ENCODE measurements at regions not wholly inside any gene's neighbourhood (a gene's known extent, or its start where the extent isn't known, plus 50 kb on each side); places are given as distances from the start of the nearest gene placed in this dataset.
"Not testable (repeated sequence)": the region's sequence is repeated elsewhere in the genome, so short reads cannot be mapped to it uniquely, and the experiment has no call there.

DNA sequence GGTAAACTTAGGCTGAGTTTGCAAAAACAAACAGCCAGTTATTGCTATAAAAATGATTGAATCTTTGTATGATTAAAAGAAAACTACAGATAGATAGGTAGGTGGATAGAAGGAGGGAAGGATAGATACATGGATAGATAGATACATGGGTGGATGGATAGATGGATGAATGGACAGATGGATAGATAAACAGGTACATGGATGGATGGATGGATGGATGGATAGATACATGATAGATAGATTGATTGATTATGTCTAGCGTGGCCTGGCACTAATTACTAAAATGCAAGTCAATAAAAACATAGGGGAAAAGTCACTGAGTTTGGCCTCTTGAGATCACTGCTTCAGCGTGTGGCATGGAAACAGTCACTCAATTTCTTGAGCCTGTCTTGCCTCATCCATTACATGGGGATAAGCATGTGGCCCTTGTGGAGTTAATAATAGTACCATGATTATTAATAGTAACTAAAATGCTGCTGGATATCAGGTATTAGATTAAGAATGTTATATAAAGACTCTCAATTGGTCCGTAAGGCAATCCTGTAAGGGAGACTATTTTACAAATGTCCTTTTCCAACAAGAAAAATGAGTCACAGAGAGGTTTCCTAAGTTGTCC lies 184.9 kb downstream of the HS3ST3A1 start:
- no peaks in the 10 kb centered on the region for H3K9me3 ChIP-seq
- in situ Hi-C loops (cut with MboI; ENCODE audit: low sequenced_read_pairs) = no loop called here
- H3K4me3 ChIP-seq = no peak overlapping the region
- H3K4me1 ChIP-seq = no peaks in the 10 kb centered on the region
- no peaks in the 10 kb centered on the region for H3K27me3 ChIP-seq (ENCODE audit: low read depth)
- H3K36me3 ChIP-seq (replicated peaks) = no peaks in the 10 kb centered on the region
- DNase-seq (ENCODE audit: low spot score in 2 of 2) = no peak

DNA sequence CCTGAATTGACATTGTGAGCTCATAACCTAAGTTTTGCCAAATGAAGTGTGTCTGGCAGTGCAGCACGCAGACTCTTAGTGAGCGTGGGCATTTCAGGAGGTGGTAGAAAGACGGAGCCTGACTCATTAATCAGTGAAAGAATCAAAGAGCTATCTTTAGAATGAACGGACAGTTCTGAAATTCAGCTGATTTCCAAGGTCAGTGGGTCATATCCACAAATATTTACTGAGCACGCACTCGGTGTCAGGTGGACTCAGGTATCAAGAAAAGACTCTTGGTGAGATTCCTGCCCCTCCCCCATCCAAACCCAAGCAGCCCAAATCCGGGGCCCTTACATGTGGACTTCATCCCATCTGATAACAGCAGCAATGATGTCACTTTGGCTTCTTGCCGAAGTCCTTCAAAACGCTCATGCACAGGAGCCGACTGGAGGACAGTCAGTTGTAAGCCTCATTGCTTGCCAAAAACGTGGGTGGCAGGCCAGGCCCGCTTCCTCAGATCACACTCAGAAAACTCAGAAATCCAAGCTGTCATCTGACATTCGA lies 185.8 kb downstream of the HS3ST3A1 start:
- no peaks in the 10 kb centered on the region for H3K9me3 ChIP-seq
- H3K27me3 ChIP-seq (ENCODE audit: low read depth) = no peaks in the 10 kb centered on the region
- no peaks in the 10 kb centered on the region for H3K36me3 ChIP-seq (replicated peaks)
- H3K4me3 ChIP-seq = no peak overlapping the region
- no peak for DNase-seq (ENCODE audit: low spot score in 2 of 2)
- no peaks in the 10 kb centered on the region for H3K4me1 ChIP-seq
- in situ Hi-C loops (cut with MboI; ENCODE audit: low sequenced_read_pairs) = no loop called here

DNA sequence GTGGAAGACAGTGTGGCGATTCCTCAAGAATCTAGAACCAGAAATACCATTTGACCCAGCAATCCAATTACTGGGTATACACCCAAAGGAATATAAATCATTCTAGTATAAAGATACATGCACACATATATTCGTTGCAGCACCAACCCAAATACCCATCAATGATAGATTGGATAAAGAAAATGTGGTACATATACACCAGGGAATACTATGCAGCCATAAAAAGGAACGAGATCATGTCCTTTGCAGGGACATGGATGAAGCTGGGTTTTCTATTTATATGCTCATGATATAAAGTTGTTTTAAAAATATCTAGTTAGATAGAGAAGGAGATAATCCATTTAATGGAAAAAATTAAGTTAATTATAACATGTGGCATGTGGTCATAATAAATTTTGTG lies 186.5 kb downstream of the HS3ST3A1 start:
- H3K4me3 ChIP-seq; H3K27me3 ChIP-seq (ENCODE audit: low read depth); in situ Hi-C loops (cut with MboI; ENCODE audit: low sequenced_read_pairs); H3K4me1 ChIP-seq; H3K36me3 ChIP-seq (replicated peaks); H3K9me3 ChIP-seq; DNase-seq (ENCODE audit: low spot score in 2 of 2): not testable (repeated sequence)

DNA sequence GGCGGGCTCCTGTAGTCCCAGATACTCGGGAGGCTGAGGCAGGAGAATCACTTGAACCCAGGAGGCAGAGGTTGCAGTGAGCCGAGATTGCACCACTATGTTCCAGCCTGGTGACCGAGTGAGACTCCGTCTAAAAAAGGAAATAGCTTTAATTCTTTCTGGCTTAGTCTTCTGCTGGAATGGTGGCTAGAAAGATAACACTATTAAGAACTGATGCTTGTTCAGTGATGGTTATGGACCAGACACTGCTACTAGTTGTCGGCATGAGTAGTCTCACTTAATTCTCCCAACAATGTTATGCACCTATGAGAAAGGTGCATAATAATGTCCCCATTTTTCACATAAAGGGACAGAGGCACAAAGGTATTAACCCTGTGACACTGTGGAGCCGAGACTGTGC lies 188.7 kb downstream of the HS3ST3A1 start:
- no peaks in the 10 kb centered on the region for H3K9me3 ChIP-seq
- in situ Hi-C loops (cut with MboI; ENCODE audit: low sequenced_read_pairs) = no loop called here
- no peak overlapping the region for H3K4me3 ChIP-seq
- DNase-seq (ENCODE audit: low spot score in 2 of 2) = no peak
- H3K4me1 ChIP-seq = no peaks in the 10 kb centered on the region
- H3K27me3 ChIP-seq (ENCODE audit: low read depth) = no peaks in the 10 kb centered on the region
- no peaks in the 10 kb centered on the region for H3K36me3 ChIP-seq (replicated peaks)

DNA sequence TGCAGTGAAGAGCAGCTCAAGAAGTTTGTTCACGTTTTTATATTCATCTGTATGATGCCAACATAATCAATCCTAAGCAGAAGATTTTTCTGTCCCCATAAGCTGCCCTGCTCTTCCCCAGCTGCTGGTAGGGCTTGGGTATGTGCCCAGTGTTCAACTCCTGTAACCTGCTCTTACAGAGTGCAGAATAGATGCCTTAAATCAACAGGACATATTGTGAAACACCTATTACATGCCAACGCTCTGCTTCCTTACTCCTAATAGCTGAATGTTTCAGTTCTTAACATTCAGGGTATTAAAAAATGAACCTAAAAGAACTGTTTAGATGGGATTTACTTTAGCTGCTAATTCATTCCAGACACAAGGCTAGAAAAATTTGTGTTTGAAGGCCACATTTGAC lies 190.9 kb downstream of the HS3ST3A1 start:
- Histone ChIP-seq H3K4me3 (no peak overlapping the region), H3K36me3 (replicated peaks) (no peaks in the 10 kb centered on the region), H3K9me3 (no peaks in the 10 kb centered on the region), H3K4me1 (no peaks in the 10 kb centered on the region), H3K27me3 (ENCODE audit: low read depth) (no peaks in the 10 kb centered on the region)
- in situ Hi-C loops (cut with MboI; ENCODE audit: low sequenced_read_pairs) = no loop called here
- no peak for DNase-seq (ENCODE audit: low spot score in 2 of 2)

DNA sequence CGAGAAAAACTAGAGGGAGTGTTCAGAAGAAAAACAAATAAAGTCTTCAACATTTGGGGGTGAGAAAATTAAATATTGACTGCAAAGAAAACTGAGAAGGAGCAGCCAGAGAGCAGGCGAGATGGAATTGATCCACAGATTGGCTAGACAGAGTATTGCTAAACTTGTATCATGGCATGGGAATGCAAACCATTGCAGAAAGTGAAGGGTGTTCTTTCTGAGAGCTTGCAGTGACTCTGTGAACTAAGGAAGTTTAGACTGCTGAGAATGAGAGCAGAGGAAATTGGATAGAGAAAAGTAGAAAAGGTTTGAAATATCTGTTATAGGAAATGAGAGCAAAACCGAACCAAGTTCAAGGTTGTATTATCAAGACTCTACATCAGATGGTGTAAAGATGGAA lies 191.5 kb downstream of the HS3ST3A1 start:
- no peak for DNase-seq (ENCODE audit: low spot score in 2 of 2)
- Histone ChIP-seq H3K36me3 (replicated peaks) (no peaks in the 10 kb centered on the region), H3K4me3 (no peak overlapping the region), H3K4me1 (no peaks in the 10 kb centered on the region), H3K9me3 (no peaks in the 10 kb centered on the region), H3K27me3 (ENCODE audit: low read depth) (no peaks in the 10 kb centered on the region)
- in situ Hi-C loops (cut with MboI; ENCODE audit: low sequenced_read_pairs) = no loop called here

DNA sequence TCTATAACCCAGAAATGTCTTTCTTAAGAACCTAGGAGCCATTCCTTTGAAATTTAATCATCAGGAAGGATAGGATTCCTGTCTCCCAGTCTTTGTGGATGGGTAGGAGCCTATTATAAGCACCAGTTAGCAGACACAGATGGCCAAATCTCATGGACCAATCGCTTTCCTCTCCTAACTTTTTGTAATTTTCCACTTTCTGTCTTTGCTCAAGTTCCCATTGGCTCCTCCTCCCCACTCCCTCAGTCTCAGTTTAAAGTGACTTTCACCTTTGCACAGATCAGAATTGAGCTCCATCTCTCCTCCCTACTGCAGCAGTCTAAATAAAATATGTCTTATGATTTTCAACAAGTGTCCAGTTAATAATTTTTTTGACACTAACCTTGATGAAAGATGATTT lies 192.3 kb downstream of the HS3ST3A1 start:
- in situ Hi-C loops (cut with MboI; ENCODE audit: low sequenced_read_pairs) = no loop called here
- Histone ChIP-seq H3K4me1 (no peaks in the 10 kb centered on the region), H3K4me3 (no peak overlapping the region), H3K36me3 (replicated peaks) (no peaks in the 10 kb centered on the region), H3K9me3 (no peaks in the 10 kb centered on the region), H3K27me3 (ENCODE audit: low read depth) (no peaks in the 10 kb centered on the region)
- DNase-seq (ENCODE audit: low spot score in 2 of 2) = no peak

DNA sequence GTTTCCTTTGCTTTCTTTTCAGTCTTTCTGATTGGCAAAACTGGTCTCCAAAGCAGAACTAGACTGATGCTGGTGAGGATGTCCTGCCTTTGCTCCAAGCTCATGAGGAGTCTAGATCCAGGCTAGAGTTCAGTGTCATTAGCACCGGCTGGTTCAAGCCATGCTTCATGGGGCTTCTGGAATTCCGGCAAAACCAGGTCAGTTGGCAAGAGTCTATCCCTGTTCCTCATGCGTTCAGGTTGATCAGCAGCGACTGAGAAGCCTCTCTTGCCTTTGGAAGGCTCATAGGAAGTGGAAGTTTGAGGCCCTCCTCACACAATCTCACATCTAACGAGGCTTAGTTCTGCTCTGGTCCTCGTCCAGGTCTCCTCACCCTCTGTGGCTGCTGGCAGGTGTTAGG lies 194.3 kb downstream of the HS3ST3A1 start:
- Histone ChIP-seq H3K9me3 (no peaks in the 10 kb centered on the region; the same call in 1 of the 2 replicates), H3K36me3 (replicated peaks) (no peaks in the 10 kb centered on the region), H3K4me1 (no peaks in the 10 kb centered on the region), H3K4me3 (no peak overlapping the region), H3K27me3 (ENCODE audit: low read depth) (no peaks in the 10 kb centered on the region)
- no peak for DNase-seq (ENCODE audit: low spot score in 2 of 2)
- in situ Hi-C loops (cut with MboI; ENCODE audit: low sequenced_read_pairs) = no loop called here

DNA sequence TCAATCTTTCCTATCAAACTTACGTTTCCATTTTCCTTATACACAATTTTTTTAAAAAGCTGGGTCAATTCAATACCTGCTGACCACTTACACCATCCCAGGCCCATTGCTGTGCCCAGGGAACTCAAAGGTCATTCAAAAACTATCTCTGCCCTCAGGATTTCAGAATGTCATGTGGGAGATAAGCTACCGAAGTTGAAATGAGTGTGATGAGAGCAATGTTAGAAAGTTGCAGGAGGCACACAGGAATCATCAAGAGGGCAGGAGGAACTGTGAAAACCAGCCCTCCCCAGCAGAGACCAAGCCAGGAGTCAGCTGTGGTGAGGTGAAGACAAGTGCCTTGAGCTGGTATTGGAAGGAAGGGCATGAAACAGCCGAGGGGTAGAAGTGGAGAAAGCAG lies 195.9 kb downstream of the HS3ST3A1 start:
- in situ Hi-C loops (cut with MboI; ENCODE audit: low sequenced_read_pairs) = no loop called here
- no peaks in the 10 kb centered on the region for H3K36me3 ChIP-seq (replicated peaks)
- no peaks in the 10 kb centered on the region; the same call in 1 of the 2 replicates for H3K9me3 ChIP-seq
- DNase-seq (ENCODE audit: low spot score in 2 of 2) = no peak
- no peaks in the 10 kb centered on the region for H3K4me1 ChIP-seq
- no peaks in the 10 kb centered on the region for H3K27me3 ChIP-seq (ENCODE audit: low read depth)
- no peak overlapping the region for H3K4me3 ChIP-seq

DNA sequence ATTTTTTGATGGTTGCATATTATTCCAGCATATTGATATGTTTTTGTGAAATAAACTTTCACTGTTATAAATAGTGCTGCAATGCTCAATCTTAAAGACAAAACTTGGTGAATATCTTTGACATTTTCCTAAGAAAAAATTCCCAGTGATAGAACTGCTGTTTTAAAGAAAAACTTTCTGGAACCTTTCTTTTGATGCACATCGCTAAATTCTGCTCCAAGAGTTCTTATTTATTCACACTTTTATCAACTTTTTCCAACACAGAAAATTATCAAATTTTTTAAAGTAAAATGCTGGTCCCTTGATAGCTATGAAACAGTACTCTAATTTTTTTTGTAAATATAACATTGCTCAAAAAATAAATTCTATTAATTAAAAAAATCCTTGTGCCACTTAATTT lies 196.6 kb downstream of the HS3ST3A1 start:
- in situ Hi-C loops (cut with MboI; ENCODE audit: low sequenced_read_pairs) = no loop called here

DNA sequence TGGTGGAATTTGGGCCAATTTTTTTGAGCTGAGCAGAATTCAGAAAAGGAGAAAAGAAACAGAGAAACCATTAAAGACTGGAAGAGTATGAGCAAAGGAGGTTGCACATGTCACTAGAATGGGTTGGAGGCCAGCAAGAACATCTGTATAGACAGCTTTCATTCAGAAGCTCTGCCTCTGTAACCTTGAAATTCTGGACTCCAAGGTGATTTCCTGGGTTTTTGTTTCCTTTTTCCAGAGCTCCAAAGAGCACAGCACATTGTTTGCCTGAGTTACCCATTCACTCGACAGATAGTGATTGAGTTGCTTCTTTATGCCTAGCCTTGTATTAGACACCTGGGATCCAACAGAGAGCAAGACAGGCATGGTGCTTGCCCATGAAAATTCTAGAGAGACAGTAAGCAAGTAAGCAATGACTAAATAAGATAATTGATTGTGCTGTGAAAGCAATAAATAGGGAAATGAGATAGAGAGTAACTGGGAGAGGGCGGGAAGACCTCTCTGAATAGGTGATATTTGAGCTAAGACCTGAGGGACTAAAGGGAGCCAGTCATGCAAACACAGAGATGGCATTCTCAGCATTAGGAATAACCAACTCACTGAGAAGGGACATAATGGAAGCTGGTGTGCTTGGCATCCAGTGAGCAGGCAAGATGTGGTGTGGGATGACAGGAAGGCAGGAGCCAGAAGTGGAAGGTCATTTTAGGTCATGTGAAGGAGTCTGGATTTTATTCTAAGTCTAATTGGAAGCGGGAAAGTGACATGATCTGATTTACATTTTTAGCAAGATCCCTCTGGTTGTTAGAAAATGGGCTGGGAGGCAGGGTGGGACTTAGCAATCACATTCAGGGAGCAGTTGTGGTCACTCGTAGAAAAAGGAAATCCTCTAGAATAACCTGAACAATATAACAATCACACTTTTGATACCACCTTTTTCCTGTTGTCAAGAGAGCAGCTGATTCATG lies 197.5 kb downstream of the HS3ST3A1 start:
- Histone ChIP-seq H3K27me3 (ENCODE audit: low read depth) (no peaks in the 10 kb centered on the region), H3K4me3 (no peak overlapping the region), H3K36me3 (replicated peaks) (no peaks in the 10 kb centered on the region), H3K4me1 (no peaks in the 10 kb centered on the region), H3K9me3 (no peaks in the 10 kb centered on the region; the same call in 1 of the 2 replicates)
- in situ Hi-C loops (cut with MboI; ENCODE audit: low sequenced_read_pairs) = no loop called here
- DNase-seq (ENCODE audit: low spot score in 2 of 2) = no peak

More for the DNA sequence above, 196.6 kb downstream of the HS3ST3A1 start:
- H3K4me3 ChIP-seq = no peak overlapping the region
- H3K4me1 ChIP-seq = no peaks in the 10 kb centered on the region
- no peak for DNase-seq (ENCODE audit: low spot score in 2 of 2)
- no peaks in the 10 kb centered on the region for H3K36me3 ChIP-seq (replicated peaks)
- H3K9me3 ChIP-seq = no peaks in the 10 kb centered on the region; the same call in 1 of the 2 replicates
- no peaks in the 10 kb centered on the region for H3K27me3 ChIP-seq (ENCODE audit: low read depth)

DNA sequence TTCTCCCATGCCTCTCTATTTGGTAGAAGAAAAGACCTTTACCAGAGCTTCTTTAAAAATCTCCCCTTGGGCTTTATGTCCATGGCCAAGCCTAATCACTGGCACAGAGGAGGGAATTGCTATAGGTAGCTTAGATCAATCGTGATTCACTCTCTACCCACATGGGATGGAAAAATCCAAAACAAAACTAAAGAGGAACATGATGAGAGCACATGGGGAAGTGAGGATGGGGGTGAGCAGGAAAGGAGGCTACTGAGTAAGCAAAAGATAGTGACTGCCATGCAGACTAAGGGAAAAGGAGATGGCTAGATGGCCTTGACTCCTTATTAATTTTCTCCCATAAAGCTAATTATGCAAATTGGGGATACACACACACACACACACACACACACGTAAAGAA lies 201.2 kb downstream of the HS3ST3A1 start:
- H3K36me3 ChIP-seq (replicated peaks) = no peaks in the 10 kb centered on the region
- H3K9me3 ChIP-seq = no peaks in the 10 kb centered on the region; the same call in none of the 2 replicates
- in situ Hi-C loops (cut with MboI; ENCODE audit: low sequenced_read_pairs) = no loop called here

DNA sequence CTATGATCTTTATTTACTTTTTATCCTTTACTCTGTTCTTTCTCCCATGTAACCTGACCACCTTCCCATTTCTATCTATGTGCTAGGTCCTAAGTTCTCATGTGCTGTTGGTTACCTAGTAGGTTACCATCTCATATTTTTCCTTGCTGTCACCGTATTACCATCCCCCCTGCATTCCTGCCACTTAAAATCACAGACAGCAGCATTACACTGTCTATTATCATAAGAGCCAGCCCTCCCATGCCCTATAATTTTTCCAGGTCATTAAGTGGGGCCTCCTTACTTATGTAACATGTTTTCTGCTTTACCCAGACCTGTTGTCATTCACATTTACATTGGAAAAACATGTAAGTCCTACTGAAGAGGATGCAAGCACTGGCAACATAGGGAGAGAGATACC lies 202.9 kb downstream of the HS3ST3A1 start:
- H3K27me3 ChIP-seq (ENCODE audit: low read depth) = no peaks in the 10 kb centered on the region
- no peak for DNase-seq (ENCODE audit: low spot score in 2 of 2)
- in situ Hi-C loops (cut with MboI; ENCODE audit: low sequenced_read_pairs) = no loop called here
- H3K36me3 ChIP-seq (replicated peaks) = no peaks in the 10 kb centered on the region
- no peaks in the 10 kb centered on the region for H3K4me1 ChIP-seq
- H3K4me3 ChIP-seq = no peak overlapping the region
- no peaks in the 10 kb centered on the region; the same call in 1 of the 2 replicates for H3K9me3 ChIP-seq

More for the DNA sequence above, 201.2 kb downstream of the HS3ST3A1 start:
- no peak overlapping the region for H3K4me3 ChIP-seq
- DNase-seq (ENCODE audit: low spot score in 2 of 2) = no peak
- no peaks in the 10 kb centered on the region for H3K4me1 ChIP-seq
- H3K27me3 ChIP-seq (ENCODE audit: low read depth) = no peaks in the 10 kb centered on the region

DNA sequence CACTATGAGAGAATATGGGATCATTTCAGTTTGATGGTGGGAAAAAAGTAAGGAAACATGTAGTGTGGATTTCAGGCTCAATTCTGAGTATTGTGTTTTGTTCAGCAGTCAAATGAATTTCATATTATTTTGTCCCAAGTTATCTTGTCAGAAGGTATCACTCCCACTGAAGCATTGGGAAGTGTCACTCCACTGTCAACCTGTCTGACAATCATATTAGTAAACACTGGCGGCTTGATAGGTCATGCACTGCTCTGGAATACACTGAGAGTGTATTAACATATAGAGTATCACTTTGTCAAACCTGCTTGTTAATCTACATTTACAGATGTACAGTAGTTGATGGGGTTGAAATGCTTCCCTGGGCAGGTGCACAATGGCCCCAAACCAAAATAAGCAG lies 203.6 kb downstream of the HS3ST3A1 start:
- DNase-seq (ENCODE audit: low spot score in 2 of 2) = no peak
- no peaks in the 10 kb centered on the region for H3K36me3 ChIP-seq (replicated peaks)
- H3K9me3 ChIP-seq = no peaks in the 10 kb centered on the region; the same call in 1 of the 2 replicates
- no peaks in the 10 kb centered on the region for H3K4me1 ChIP-seq
- no peaks in the 10 kb centered on the region for H3K27me3 ChIP-seq (ENCODE audit: low read depth)
- in situ Hi-C loops (cut with MboI; ENCODE audit: low sequenced_read_pairs) = no loop called here
- no peak overlapping the region for H3K4me3 ChIP-seq

Measured in HAP-1 (cell line).